BLaER1 (cell line): ENCODE measurements at regions not wholly inside any gene's neighbourhood (a gene's known extent, or its start where the extent isn't known, plus 50 kb on each side); places are given as distances from the start of the nearest gene placed in this dataset.
A peak's percentile ranks its signal among the peaks of the same experiment; 100 is the strongest.

Source experiments
- H3K27ac ChIP-seq: shearing (Covaris generic); formaldehyde crosslinking; 2 replicates; pipeline ENCODE4 v1.8.1; 2022
- H3K27me3 ChIP-seq: shearing (Covaris generic); formaldehyde crosslinking; 2 replicates; pipeline ENCODE4 v1.8.1; 2022
- H3K36me3 ChIP-seq: shearing (Covaris generic); formaldehyde crosslinking; 2 replicates; pipeline ENCODE4 v1.8.1; 2022
- H3K4me1 ChIP-seq: shearing (Covaris generic); formaldehyde crosslinking; 2 replicates; pipeline ENCODE4 v1.8.1; 2022
- H3K4me2 ChIP-seq: shearing (Covaris generic); formaldehyde crosslinking; 2 replicates; pipeline ENCODE4 v1.8.1; 2022
- H3K4me3 ChIP-seq: shearing (Covaris generic); formaldehyde crosslinking; 2 replicates; pipeline ENCODE4 v1.8.1; 2022
- H3K9ac ChIP-seq: shearing (Covaris generic); formaldehyde crosslinking; 2 replicates; pipeline ENCODE4 v1.8.1; 2022
- H3K9me3 ChIP-seq: shearing (Covaris generic); formaldehyde crosslinking; 2 replicates; pipeline ENCODE4 v1.8.1; 2022
- H4K20me1 ChIP-seq: shearing (Covaris generic); formaldehyde crosslinking; 2 replicates; pipeline ENCODE4 v1.8.1; 2022
- Cebpa-rat ChIP-seq: shearing (Covaris generic); IDR thresholded peaks from 2 replicates; pipeline ENCODE4 v1.8.1; 2022

- no peaks in the 10 kb centered on the region for H3K27me3 ChIP-seq
- peak overlapping the region; percentile 81 for H3K9ac ChIP-seq
- H3K4me1 ChIP-seq = peaks cover 54% of the 10 kb centered on the region
- no peak overlapping the region for H3K4me3 ChIP-seq
- H3K4me2 ChIP-seq = peak overlapping the region; percentile 70
- H4K20me1 ChIP-seq = no peaks in the 10 kb centered on the region
- peaks cover 47% of the 10 kb centered on the region for H3K9me3 ChIP-seq
- H3K27ac ChIP-seq = peak overlapping the region; percentile 97
- H3K36me3 ChIP-seq = peaks cover 5% of the 10 kb centered on the region; the same call in 1 of the 2 replicates
- TF ChIP-seq Cebpa-rat = peak; percentile 88
Observed at GRCh38 chr12:14257734-14258574, 107.5 kb upstream of the ATF7IP start.

DNA sequence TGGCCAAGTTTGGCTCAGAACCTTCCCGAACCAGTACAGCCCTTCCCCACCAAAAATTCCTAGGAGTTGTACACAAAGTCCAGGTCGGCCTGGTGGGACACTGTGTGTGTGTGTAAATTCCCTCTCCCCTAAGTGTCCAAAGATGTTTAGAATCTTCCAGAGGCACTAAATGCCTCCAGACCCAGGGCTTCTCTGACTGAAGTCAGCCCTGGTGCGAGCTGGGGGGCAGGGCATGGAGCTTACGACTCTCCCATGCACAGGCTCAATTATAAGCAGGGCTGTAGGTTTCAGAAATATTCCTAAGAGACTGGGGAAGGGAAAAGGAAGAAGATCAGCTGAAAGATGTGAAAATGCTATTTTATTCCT is 106.9 kb upstream of the ATF7IP start:
- no peaks in the 10 kb centered on the region for H4K20me1 ChIP-seq
- peaks cover 5% of the 10 kb centered on the region; the same call in 1 of the 2 replicates for H3K36me3 ChIP-seq
- peaks cover 54% of the 10 kb centered on the region for H3K4me1 ChIP-seq
- peaks cover 47% of the 10 kb centered on the region for H3K9me3 ChIP-seq
- H3K4me3 ChIP-seq = no peak overlapping the region
- TF ChIP-seq Cebpa-rat = no peak
- peak overlapping the region; percentile 97 for H3K27ac ChIP-seq
- H3K27me3 ChIP-seq = no peaks in the 10 kb centered on the region
- peak overlapping the region; percentile 54 for H3K4me2 ChIP-seq
- peak overlapping the region; percentile 45 for H3K9ac ChIP-seq

DNA sequence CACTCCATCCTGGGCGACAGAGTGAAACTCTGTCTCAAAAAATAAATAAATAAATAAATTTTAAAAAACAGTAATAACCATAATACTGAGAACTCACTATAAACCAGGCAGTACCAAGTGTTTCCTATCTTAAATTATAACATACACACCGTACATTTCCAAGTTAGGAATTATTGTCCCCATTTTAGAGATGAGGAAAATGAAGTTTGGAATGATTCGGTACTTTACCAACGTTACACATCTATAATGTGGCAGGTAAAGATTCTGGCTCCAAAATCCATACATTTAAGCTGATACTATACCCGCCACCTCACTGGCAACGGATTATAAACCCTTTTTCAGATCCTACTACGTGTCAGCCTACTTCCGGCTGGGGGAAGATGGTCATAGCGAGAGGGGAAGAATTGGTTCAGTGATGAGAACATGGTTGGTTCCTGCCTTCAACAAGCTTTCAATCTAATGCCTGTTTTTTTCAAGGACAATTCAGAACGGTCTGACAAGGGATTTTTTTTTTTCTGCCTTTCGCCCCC is 105.9 kb upstream of the ATF7IP start:
- Histone ChIP-seq H3K9me3 (peaks cover 44% of the 10 kb centered on the region), H3K4me3 (peak overlapping the region; percentile 18; the same call in 1 of the 2 replicates), H3K27me3 (no peaks in the 10 kb centered on the region), H3K36me3 (peaks cover 5% of the 10 kb centered on the region; the same call in 1 of the 2 replicates), H3K27ac (peak overlapping the region; percentile 46; the same call in 1 of the 2 replicates), H3K4me1 (peaks cover 50% of the 10 kb centered on the region), H3K4me2 (peak overlapping the region; percentile 30; the same call in 1 of the 2 replicates), H3K9ac (no peak overlapping the region), H4K20me1 (no peaks in the 10 kb centered on the region)
- TF ChIP-seq Cebpa-rat = no peak

DNA sequence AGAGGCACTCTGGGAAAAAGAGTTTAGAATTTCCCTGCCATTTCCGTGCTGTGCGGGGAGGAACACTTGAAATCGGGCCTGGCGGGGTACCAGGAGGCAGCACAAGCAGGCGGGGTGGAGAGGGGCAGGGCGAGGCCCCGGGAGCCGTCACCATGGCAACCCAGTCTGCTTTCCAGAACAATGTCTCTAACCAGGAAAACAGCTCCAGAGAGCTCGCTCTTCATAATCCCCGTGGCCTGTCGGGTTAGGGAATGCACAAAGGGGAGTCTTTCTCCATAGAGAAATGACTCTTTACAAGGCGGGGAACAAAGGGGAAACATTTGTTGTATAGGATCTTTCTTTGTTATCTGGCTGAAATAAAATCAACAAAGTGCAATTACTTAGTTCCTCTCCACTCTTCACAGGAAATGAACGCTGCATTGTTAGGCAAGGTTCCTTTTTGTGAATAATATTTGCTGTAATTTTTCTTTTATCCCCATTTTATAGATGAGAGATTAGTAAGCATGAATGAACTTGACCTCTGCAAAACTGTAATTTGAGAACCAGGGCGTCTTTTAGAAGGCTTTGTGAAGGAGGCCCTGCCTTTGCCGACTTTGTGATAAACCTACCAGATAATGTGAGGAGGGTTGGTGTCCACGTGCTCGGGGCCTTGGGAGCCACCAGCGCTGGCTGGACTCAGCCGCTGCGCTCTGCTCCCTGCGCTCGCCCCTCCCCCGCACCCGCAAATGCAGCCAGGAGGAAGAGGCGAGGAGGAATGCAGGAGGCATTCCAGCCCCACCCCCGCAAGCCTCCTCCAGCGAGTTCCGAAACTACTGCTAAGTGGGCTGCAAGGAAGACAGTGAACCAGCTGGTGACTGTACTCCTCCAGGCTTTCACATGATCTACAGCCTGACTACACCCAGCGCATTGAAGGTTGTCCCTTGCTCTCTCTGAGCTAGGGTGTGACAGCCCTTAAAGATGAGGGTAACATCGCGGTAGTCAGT is 105.2 kb upstream of the ATF7IP start:
- Histone ChIP-seq H3K36me3 (peaks cover 5% of the 10 kb centered on the region; the same call in 1 of the 2 replicates), H4K20me1 (no peaks in the 10 kb centered on the region), H3K9ac (no peak overlapping the region), H3K27me3 (no peaks in the 10 kb centered on the region), H3K4me2 (peak overlapping the region; percentile 30; the same call in 1 of the 2 replicates), H3K4me3 (peak overlapping the region; percentile 18; the same call in 1 of the 2 replicates), H3K27ac (peak overlapping the region; percentile 46; the same call in 1 of the 2 replicates), H3K9me3 (peaks cover 39% of the 10 kb centered on the region), H3K4me1 (peaks cover 42% of the 10 kb centered on the region)
- TF ChIP-seq Cebpa-rat = no peak

DNA sequence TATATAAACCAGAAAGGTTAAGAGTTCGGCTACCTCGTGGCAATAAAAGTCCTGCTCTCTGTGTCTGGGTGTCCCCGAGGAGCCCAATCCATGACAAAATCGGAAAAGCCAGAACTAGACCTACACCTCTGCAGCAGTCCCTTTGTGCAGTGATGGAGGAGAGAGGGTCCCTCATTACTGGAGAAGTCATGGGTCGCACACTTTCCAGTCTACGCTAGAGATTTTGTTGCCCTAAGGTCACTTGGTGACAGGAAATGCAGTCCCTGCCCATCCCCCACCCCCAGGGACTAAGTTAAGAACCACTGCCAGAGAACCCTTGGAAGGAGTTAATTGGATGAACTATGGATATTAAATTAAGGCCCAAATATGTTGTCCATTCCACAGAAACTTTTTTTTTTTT is 104.4 kb upstream of the ATF7IP start:
- H4K20me1 ChIP-seq = no peaks in the 10 kb centered on the region
- H3K4me2 ChIP-seq = no peak overlapping the region
- H3K9me3 ChIP-seq = peaks cover 39% of the 10 kb centered on the region
- no peak overlapping the region for H3K9ac ChIP-seq
- peaks cover 34% of the 10 kb centered on the region for H3K4me1 ChIP-seq
- no peaks in the 10 kb centered on the region for H3K27me3 ChIP-seq
- H3K4me3 ChIP-seq = no peak overlapping the region
- peaks cover 5% of the 10 kb centered on the region; the same call in 1 of the 2 replicates for H3K36me3 ChIP-seq
- TF ChIP-seq Cebpa-rat = no peak
- no peak overlapping the region for H3K27ac ChIP-seq

DNA sequence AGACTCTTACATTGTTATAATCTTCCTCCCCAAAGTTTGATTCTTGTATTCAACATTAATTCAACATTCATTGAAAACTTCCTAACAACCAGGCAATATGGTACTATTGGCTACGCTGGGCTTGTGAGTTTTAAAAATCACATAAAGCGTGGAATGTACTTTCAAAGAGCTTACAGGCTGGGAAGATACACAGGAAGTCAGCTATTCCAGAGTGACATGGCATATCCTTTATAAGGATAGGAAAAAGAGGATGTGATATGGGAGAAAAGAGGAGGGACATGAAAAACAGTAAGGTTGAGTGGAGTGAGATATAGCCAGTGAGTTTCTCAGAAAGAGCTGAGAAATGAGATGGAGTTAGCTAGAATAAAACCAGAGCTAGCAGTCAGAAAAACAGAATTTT is 103.6 kb upstream of the ATF7IP start:
- Histone ChIP-seq H3K27ac (no peak overlapping the region), H3K4me1 (peaks cover 26% of the 10 kb centered on the region), H3K36me3 (peaks cover 5% of the 10 kb centered on the region; the same call in 1 of the 2 replicates), H3K9ac (no peak overlapping the region), H4K20me1 (no peaks in the 10 kb centered on the region), H3K4me2 (no peak overlapping the region), H3K27me3 (no peaks in the 10 kb centered on the region), H3K9me3 (peaks cover 39% of the 10 kb centered on the region), H3K4me3 (no peak overlapping the region)
- no peak for TF ChIP-seq Cebpa-rat

DNA sequence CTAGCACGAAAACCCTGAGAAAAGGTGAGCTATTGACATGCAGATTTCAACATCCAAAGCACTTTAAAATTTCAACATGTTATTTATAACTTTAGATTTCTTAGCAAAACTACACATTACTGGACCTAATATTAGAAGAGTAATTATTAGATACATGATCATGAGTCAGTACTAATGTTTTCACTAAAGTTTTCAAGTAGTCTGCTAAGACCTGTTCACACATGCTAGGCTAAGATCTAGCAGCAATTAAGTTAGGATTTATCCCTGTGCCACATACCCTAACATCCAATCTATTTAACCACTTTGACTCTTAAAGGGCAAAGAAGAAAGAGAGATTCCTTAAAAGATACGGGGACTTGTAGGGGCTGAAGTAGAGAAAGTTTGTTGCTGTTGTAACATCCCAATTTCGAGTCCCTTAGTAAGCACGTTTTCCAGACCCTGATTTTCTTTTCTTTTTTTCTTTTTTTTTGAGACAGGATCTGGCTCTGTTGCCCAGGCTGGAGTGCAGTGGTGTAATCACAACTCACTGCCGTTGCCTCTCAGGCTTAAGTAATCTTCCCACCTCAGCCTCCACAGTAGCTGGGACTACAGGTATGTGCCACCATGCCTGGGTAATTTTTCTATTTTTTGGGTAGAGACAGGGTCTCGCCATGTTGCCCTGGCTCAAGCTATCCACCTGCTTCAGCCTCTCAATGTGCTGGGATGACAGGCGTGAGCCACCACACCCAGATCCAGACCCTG is 102.5 kb upstream of the ATF7IP start:
- Histone ChIP-seq H3K36me3 (peaks cover 5% of the 10 kb centered on the region; the same call in 1 of the 2 replicates), H3K4me3 (no peak overlapping the region), H3K4me2 (no peak overlapping the region), H3K4me1 (peaks cover 19% of the 10 kb centered on the region), H3K27me3 (no peaks in the 10 kb centered on the region), H3K9ac (no peak overlapping the region), H3K27ac (no peak overlapping the region), H4K20me1 (no peaks in the 10 kb centered on the region), H3K9me3 (peaks cover 39% of the 10 kb centered on the region)
- no peak for TF ChIP-seq Cebpa-rat

DNA sequence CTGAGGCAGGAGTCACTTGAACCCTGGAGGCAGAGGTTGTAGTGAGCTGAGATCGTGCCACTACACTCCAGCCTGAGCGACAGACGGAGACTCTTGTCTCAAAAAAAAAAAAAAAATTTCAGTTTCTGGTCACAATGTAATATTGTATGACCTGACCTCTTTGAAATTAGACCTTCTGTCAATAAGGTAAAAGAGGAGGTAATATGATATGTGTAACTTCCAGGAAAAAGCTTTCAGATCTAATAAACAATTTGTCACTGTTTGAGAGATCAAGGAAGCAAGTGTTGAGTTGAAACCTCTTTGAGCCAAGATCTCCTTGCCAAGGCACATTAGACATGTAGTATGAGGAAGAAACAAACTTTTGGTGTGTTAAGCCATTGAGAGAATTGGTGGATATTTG is 101.7 kb upstream of the ATF7IP start:
- H3K4me3 ChIP-seq = no peak overlapping the region
- no peaks in the 10 kb centered on the region for H4K20me1 ChIP-seq
- no peak overlapping the region for H3K4me2 ChIP-seq
- H3K9me3 ChIP-seq = peaks cover 32% of the 10 kb centered on the region
- no peaks in the 10 kb centered on the region for H3K27me3 ChIP-seq
- no peak overlapping the region for H3K27ac ChIP-seq
- H3K9ac ChIP-seq = no peak overlapping the region
- peaks cover 11% of the 10 kb centered on the region for H3K4me1 ChIP-seq
- TF ChIP-seq Cebpa-rat = no peak
- peaks cover 5% of the 10 kb centered on the region; the same call in 1 of the 2 replicates for H3K36me3 ChIP-seq

DNA sequence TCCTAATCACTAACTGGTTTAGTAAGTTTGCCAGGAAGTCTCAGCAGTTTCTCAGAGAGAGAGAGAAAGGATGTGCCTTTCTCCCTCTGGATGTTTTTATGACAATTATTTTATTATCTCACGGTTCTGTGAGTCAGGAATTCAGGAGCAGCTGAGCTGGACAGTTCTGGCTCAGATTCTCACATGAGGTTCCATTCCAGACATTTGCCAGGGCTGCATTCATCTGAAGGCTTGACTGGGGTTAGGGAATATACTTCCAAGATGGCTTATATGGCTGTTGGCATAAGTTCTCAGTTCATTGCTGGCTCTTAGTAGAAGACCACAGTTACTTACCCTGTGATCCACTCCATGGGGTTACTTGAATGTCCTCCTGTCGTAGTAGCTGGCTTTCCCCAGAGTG is 101.2 kb upstream of the ATF7IP start:
- Histone ChIP-seq H3K4me1 (peaks cover 9% of the 10 kb centered on the region), H3K4me3 (no peak overlapping the region), H3K27me3 (no peaks in the 10 kb centered on the region), H3K27ac (no peak overlapping the region), H3K9ac (no peak overlapping the region), H3K9me3 (peaks cover 26% of the 10 kb centered on the region), H4K20me1 (no peaks in the 10 kb centered on the region), H3K4me2 (no peak overlapping the region), H3K36me3 (peaks cover 5% of the 10 kb centered on the region; the same call in 1 of the 2 replicates)
- no peak for TF ChIP-seq Cebpa-rat
